AG04449 (cell line): ENCODE measurements at regions not wholly inside any gene's neighbourhood (a gene's known extent, or its start where the extent isn't known, plus 50 kb on each side); places are given as distances from the start of the nearest gene placed in this dataset.

Source experiments
- CTCF ChIA-PET: fragments of 350-600 bp; formaldehyde crosslinking; extraction: SDS; loops from one replicate; lab custom pipeline; 2021; ENCODE audit warnings: antibody characterized with exemption; lab: Yijun Ruan, JAX
- POLR2A ChIA-PET: fragments of 400-600, 350-600 bp; formaldehyde crosslinking; extraction: SDS; loops from one replicate; lab custom pipeline; 2020; ENCODE audit warnings: antibody characterized with exemption, inconsistent platforms; lab: Yijun Ruan, JAX
- DNase-seq: peaks from one replicate; pipeline ENCODE4 v3.0.0-alpha.2; 2010; ENCODE audit warnings: low read depth, low spot score
- H3K4me3 ChIP-seq: 2 replicates; pipeline ENCODE4 v1.5.1; 2011; ENCODE audit warnings: low read depth, mild to moderate bottlenecking, control low read depth, low read length
- TF ChIP-seq, protein P1 (sequence below): IDR thresholded peaks from one replicate; pipeline ENCODE4 v1.5.1; 2011; ENCODE audit warnings: mild to moderate bottlenecking, moderate library complexity, low read length, control low read depth, inconsistent platforms; ENCODE audit not compliant: insufficient read depth; ENCODE audit errors: missing control alignments

DNA sequence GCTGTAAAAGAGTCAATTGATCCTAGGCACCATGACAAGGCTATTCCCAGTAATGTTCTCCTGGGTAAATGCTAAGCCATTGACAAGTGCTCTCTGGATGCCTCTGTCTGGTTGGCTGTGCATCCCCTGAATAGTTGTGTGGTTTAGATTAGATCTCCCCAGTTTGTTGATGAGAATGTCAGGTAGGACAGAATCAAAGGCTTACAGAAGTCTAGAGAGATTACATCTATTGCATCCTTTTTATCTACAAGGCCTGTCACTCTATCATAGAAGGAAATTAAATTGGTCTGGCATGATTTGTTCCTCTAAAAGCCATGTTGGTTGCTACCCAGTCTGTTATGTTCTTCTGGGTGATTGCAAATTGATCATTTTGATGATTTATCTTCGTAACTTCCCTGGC is 548.3 kb downstream of the GATA3 start:
- TF ChIP-seq, protein P1, sequence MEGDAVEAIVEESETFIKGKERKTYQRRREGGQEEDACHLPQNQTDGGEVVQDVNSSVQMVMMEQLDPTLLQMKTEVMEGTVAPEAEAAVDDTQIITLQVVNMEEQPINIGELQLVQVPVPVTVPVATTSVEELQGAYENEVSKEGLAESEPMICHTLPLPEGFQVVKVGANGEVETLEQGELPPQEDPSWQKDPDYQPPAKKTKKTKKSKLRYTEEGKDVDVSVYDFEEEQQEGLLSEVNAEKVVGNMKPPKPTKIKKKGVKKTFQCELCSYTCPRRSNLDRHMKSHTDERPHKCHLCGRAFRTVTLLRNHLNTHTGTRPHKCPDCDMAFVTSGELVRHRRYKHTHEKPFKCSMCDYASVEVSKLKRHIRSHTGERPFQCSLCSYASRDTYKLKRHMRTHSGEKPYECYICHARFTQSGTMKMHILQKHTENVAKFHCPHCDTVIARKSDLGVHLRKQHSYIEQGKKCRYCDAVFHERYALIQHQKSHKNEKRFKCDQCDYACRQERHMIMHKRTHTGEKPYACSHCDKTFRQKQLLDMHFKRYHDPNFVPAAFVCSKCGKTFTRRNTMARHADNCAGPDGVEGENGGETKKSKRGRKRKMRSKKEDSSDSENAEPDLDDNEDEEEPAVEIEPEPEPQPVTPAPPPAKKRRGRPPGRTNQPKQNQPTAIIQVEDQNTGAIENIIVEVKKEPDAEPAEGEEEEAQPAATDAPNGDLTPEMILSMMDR = no peak
- ChIA-PET POLR2A (no interaction called here), CTCF (no interaction called here)
- H3K4me3 ChIP-seq = no peak overlapping the region
- DNase-seq = no peak

DNA sequence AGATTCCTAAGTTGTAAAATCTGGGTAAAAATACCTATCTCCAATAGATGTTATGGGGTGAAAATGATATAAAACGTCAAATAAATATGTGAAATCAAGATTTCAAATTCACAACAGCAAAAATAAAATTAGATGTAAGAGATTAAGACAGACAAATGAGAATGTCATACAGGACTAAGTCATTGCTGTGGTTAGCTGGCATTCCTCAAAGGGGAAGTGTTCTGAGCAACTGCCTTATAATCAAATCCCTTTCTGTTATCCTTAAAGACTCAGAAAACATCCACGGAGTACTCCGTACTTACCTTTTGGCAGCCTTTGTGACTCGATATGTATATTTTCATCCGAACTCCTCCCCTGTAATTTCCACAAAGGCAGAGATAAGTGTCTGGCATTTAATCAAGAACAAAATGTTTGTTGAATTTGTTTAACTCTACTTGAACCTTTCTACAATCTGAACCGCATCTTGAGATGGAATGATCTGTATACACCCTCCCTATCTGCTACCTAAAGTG is 559.6 kb downstream of the GATA3 start:
- TF ChIP-seq, protein P1 = no peak
- no peak overlapping the region for H3K4me3 ChIP-seq
- ChIA-PET CTCF (no interaction called here), POLR2A (no interaction called here)
- DNase-seq = no peak

- TF ChIP-seq, protein P1 = no peak
- ChIA-PET CTCF (no interaction called here), POLR2A (no interaction called here)
- H3K4me3 ChIP-seq = no peak overlapping the region
- no peak for DNase-seq
These were observed 560.6 kb downstream of the GATA3 start for GRCh38 chr10:8615118-8615517.

DNA sequence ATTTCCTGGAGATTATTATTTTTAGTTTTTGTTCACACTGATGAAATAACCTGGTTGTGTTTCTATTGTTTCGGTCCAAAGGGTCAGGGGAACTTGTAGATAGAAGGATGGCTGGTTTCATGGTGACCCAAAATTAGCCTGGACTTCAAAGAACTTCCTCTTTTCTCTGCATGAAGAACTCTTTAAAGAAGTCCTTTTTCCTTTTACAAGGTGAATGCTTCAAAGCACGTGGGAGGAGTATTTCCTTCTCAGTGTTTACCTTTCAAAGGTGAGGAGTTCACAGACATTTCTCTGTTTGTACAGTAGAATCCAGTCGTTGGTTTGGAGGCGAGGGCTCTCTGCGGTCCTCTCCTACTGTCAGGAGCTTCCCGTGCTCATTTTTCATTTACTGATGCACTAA is 561.7 kb downstream of the GATA3 start:
- CTCF ChIA-PET = no interaction called here
- POLR2A ChIA-PET = no interaction called here

GRCh38 chr10:8617792-8618191 is 563.3 kb downstream of the GATA3 start:
- TF ChIP-seq, protein P1 = no peak
- ChIA-PET POLR2A (no interaction called here), CTCF (no interaction called here)
- DNase-seq = no peak
- H3K4me3 ChIP-seq = no peak overlapping the region

More for the DNA sequence above, 561.7 kb downstream of the GATA3 start:
- no peak for DNase-seq
- TF ChIP-seq, protein P1 = no peak
- H3K4me3 ChIP-seq = no peak overlapping the region

DNA sequence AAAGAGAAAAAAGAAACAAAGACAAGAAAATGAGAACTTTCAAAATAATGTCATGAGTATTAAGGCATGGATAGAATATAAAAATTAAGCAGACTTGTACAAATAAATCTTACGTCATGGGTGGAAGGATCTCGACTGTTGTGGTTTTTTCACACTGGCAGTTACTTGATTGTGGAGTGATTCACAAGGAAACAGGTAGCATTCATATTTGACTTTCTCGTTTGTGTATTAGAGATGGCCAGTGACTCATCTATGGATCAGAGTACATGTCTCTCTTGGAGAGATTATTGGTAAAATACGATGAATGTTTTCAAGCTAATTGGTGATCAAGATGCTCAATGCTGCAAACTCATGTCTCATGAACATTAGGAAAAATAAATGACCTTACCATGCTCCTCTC is 564.3 kb downstream of the GATA3 start:
- ChIA-PET POLR2A (no interaction called here), CTCF (no interaction called here)
- TF ChIP-seq, protein P1 = no peak
- H3K4me3 ChIP-seq = no peak overlapping the region
- no peak for DNase-seq
